ENCODE measurements at regions not wholly inside any gene's neighbourhood (a gene's known extent, or its start where the extent isn't known, plus 50 kb on each side); places are given as distances from the start of the nearest gene placed in this dataset.
"Not testable (repeated sequence)": the region's sequence is repeated elsewhere in the genome, so short reads cannot be mapped to it uniquely, and the experiment has no call there.

- not testable (repeated sequence) for DNase-seq
Observed at GRCh38 chr14:105991677-105992076, 465.3 kb downstream of the TMEM121 start.

- DNase-seq = no peak
Observed at GRCh38 chr14:105993814-105994213, 467.4 kb downstream of the TMEM121 start.

- not testable (repeated sequence) for DNase-seq
Observed at GRCh38 chr14:105995011-105995710, 468.8 kb downstream of the TMEM121 start.

GRCh38 chr14:105998597-105998996 is 472.2 kb downstream of the TMEM121 start:
- DNase-seq = not testable (repeated sequence)

- no peak for DNase-seq
Observed at GRCh38 chr14:105999361-106000028, 473.1 kb downstream of the TMEM121 start.

GRCh38 chr14:106000029-106000511 is 473.7 kb downstream of the TMEM121 start:
- not testable (repeated sequence) for DNase-seq

GRCh38 chr14:106001277-106001676 is 474.9 kb downstream of the TMEM121 start:
- DNase-seq = not testable (repeated sequence)

- DNase-seq = no peak
Observed at GRCh38 chr14:106003351-106003750, 477.0 kb downstream of the TMEM121 start.

- not testable (repeated sequence) for DNase-seq
Observed at GRCh38 chr14:106004937-106005795, 478.8 kb downstream of the TMEM121 start.

GRCh38 chr14:106006043-106006442 is 479.7 kb downstream of the TMEM121 start:
- DNase-seq = not testable (repeated sequence)

GRCh38 chr14:106006716-106007115 is 480.3 kb downstream of the TMEM121 start:
- not testable (repeated sequence) for DNase-seq

GRCh38 chr14:106010783-106011182 is 484.4 kb downstream of the TMEM121 start:
- no peak for DNase-seq

- not testable (repeated sequence) for DNase-seq
Observed at GRCh38 chr14:106011631-106012360, 485.4 kb downstream of the TMEM121 start.

- not testable (repeated sequence) for DNase-seq
Observed at GRCh38 chr14:106012361-106012725, 486.0 kb downstream of the TMEM121 start.

- no peak for DNase-seq
Observed at GRCh38 chr14:106013879-106014376, 487.5 kb downstream of the TMEM121 start.

- DNase-seq = not testable (repeated sequence)
Observed at GRCh38 chr14:106017952-106018351, 491.6 kb downstream of the TMEM121 start.

- DNase-seq = no peak
Observed at GRCh38 chr14:106021832-106022231, 495.4 kb downstream of the TMEM121 start.

GRCh38 chr14:106022648-106023047 is 496.3 kb downstream of the TMEM121 start:
- not testable (repeated sequence) for DNase-seq

- no peak for DNase-seq
Observed at GRCh38 chr14:106023411-106023810, 497.0 kb downstream of the TMEM121 start.

- no peak for DNase-seq
Observed at GRCh38 chr14:106024983-106025604, 498.7 kb downstream of the TMEM121 start.

- no peak for DNase-seq
Observed at GRCh38 chr14:106026026-106026425, 499.6 kb downstream of the TMEM121 start.

GRCh38 chr14:106027759-106028158 is 501.4 kb downstream of the TMEM121 start:
- not testable (repeated sequence) for DNase-seq
